ENCODE measurements at regions not wholly inside any gene's neighbourhood (a gene's known extent, or its start where the extent isn't known, plus 50 kb on each side); places are given as distances from the start of the nearest gene placed in this dataset.

DNA sequence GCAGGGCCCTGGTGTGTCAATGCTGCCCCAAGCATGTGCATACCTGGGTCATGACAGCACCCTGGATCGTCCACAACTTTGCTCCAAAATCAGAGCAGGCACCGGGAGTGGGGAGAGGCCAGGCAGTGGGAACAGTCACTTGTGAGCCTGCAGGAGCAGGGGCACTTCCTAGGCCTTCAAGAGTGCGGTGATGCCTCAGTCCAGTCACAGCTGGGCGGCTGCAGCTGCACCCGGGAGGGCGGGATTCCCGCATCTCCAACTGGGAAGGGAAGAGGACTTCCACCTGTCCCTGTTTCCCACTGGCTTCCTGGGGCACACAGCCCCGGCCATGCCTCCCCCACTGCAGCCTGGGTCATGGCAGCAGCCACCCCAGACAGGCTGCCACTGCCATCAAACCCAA lies 191.3 kb upstream of the DEFB112 start:
- H3K4me1 Mint-ChIP-seq (ENCODE audit: unreplicated experiment) = no peaks in the 10 kb centered on the region
- H3K4me3 Mint-ChIP-seq (ENCODE audit: unreplicated experiment) = no peak overlapping the region
- H3K27ac Mint-ChIP-seq (ENCODE audit: unreplicated experiment) = no peak overlapping the region
- H3K27me3 Mint-ChIP-seq (ENCODE audit: unreplicated experiment) = peaks cover 4% of the 10 kb centered on the region
- TF ChIP-seq, protein P1, sequence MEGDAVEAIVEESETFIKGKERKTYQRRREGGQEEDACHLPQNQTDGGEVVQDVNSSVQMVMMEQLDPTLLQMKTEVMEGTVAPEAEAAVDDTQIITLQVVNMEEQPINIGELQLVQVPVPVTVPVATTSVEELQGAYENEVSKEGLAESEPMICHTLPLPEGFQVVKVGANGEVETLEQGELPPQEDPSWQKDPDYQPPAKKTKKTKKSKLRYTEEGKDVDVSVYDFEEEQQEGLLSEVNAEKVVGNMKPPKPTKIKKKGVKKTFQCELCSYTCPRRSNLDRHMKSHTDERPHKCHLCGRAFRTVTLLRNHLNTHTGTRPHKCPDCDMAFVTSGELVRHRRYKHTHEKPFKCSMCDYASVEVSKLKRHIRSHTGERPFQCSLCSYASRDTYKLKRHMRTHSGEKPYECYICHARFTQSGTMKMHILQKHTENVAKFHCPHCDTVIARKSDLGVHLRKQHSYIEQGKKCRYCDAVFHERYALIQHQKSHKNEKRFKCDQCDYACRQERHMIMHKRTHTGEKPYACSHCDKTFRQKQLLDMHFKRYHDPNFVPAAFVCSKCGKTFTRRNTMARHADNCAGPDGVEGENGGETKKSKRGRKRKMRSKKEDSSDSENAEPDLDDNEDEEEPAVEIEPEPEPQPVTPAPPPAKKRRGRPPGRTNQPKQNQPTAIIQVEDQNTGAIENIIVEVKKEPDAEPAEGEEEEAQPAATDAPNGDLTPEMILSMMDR (IDR thresholded peaks at IDR 0.05) = no peak
- no peak for DNase-seq (ENCODE audit: extremely low spot score, unreplicated experiment)
- peaks cover 5% of the 10 kb centered on the region for H3K9me3 Mint-ChIP-seq (ENCODE audit: unreplicated experiment)
- no peaks in the 10 kb centered on the region for H3K36me3 Mint-ChIP-seq (ENCODE audit: unreplicated experiment)

DNA sequence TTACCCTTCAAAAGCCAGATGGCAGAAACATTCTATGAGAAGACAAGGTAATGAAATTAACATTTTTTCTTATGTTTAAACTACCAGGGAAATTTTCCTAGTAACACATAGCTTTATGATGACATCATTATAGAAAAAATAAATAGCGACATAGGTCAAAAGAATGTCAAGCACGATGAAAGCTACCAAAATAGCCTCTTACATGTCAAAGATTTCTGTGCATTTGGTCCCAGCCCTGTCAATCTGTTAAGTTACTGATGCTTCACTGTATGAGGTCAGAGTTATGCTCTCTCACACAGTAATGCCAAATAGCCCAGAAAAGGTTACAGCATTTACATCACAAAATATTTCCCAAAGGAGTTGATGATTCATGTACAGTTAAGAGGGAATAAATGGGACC lies 199.8 kb upstream of the DEFB112 start:
- Mint-ChIP-seq H3K4me3 (ENCODE audit: unreplicated experiment) (no peak overlapping the region), H3K27me3 (ENCODE audit: unreplicated experiment) (no peaks in the 10 kb centered on the region), H3K36me3 (ENCODE audit: unreplicated experiment) (no peaks in the 10 kb centered on the region), H3K27ac (ENCODE audit: unreplicated experiment) (no peak overlapping the region), H3K4me1 (ENCODE audit: unreplicated experiment) (peaks cover 6% of the 10 kb centered on the region), H3K9me3 (ENCODE audit: unreplicated experiment) (peaks cover 3% of the 10 kb centered on the region)
- DNase-seq (ENCODE audit: extremely low spot score, unreplicated experiment) = no peak
- TF ChIP-seq, protein P1 (IDR thresholded peaks at IDR 0.05) = no peak

DNA sequence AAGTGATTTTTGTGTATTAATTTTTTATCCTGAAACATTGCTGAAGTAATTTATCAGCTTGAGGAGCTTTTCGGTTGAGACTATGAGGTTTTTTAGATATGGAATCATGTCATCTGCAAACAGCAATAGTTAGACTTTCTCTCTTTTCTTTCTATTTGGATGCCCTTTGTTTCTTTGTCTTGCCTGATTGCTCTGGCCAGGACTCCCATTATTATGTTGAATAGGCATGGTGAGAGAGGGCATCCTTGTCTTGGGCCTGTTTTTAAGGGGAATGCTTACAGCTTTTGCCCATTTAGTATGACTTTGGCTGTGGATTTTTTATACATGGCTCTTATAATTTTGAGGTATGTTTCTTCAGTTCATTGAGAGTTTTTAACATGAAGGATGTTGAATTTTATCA lies 207.6 kb upstream of the DEFB112 start:
- no peak for DNase-seq (ENCODE audit: extremely low spot score, unreplicated experiment)
- TF ChIP-seq, protein P1 (IDR thresholded peaks at IDR 0.05) = no peak
- H3K9me3 Mint-ChIP-seq (ENCODE audit: unreplicated experiment) = no peaks in the 10 kb centered on the region
- H3K4me1 Mint-ChIP-seq (ENCODE audit: unreplicated experiment) = no peaks in the 10 kb centered on the region
- H3K4me3 Mint-ChIP-seq (ENCODE audit: unreplicated experiment) = no peak overlapping the region
- no peak overlapping the region for H3K27ac Mint-ChIP-seq (ENCODE audit: unreplicated experiment)
- peaks cover 16% of the 10 kb centered on the region for H3K27me3 Mint-ChIP-seq (ENCODE audit: unreplicated experiment)
- H3K36me3 Mint-ChIP-seq (ENCODE audit: unreplicated experiment) = no peaks in the 10 kb centered on the region

DNA sequence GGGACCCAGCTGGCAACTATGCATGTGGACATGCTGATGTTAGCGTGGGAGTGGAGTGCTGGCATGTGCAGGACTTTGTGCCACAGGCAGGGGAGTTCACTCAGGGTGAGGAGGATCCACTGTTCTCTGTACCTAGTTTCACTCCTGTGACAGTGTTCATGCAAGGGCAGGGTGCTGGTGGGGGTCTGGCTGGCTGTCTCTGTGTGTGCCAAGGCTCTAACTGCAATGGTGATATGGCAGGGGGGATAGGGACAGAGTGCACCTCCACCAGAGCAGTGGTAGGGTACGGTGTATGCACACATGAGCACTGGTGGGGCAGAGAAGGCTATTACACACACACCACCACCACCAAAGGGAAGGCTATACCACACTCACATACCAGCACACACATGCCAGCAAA lies 210.2 kb upstream of the DEFB112 start:
- H3K9me3 Mint-ChIP-seq (ENCODE audit: unreplicated experiment) = no peaks in the 10 kb centered on the region
- H3K27me3 Mint-ChIP-seq (ENCODE audit: unreplicated experiment) = peaks cover 20% of the 10 kb centered on the region
- H3K4me3 Mint-ChIP-seq (ENCODE audit: unreplicated experiment) = no peak overlapping the region
- H3K4me1 Mint-ChIP-seq (ENCODE audit: unreplicated experiment) = no peaks in the 10 kb centered on the region
- no peaks in the 10 kb centered on the region for H3K36me3 Mint-ChIP-seq (ENCODE audit: unreplicated experiment)
- no peak overlapping the region for H3K27ac Mint-ChIP-seq (ENCODE audit: unreplicated experiment)
- TF ChIP-seq, protein P1 (IDR thresholded peaks at IDR 0.05) = no peak
- no peak for DNase-seq (ENCODE audit: extremely low spot score, unreplicated experiment)

DNA sequence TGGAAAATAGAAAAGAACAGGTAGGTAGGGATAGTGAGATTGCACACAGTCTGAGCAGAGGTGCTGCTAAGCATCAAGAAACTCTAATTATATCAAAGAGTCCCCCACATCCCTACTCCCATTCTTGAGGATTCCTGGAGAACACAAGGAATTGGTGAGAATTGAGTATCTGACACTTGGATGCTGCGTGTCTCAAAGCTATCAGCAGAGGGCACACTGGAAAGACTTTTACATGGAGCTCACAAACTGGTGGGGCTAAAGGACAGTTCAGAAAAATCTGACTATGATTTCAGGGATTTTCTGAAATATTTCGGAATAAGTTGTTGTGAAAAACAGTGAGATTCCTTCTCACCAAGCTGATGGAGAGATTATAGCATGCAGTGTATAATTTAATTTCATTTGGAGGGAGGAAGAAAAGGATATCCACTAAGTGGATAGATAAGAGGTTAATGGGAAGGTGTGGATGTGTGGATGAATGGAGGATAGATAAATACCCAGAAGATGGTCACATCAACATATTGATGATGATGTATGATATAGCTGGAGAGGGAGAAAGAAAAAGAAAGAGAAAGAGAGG lies 215.4 kb upstream of the DEFB112 start:
- Mint-ChIP-seq H3K27me3 (ENCODE audit: unreplicated experiment) (peaks cover 4% of the 10 kb centered on the region), H3K4me3 (ENCODE audit: unreplicated experiment) (no peak overlapping the region), H3K36me3 (ENCODE audit: unreplicated experiment) (no peaks in the 10 kb centered on the region), H3K27ac (ENCODE audit: unreplicated experiment) (no peak overlapping the region), H3K9me3 (ENCODE audit: unreplicated experiment) (no peaks in the 10 kb centered on the region), H3K4me1 (ENCODE audit: unreplicated experiment) (peaks cover 5% of the 10 kb centered on the region)
- TF ChIP-seq, protein P1 (IDR thresholded peaks at IDR 0.05) = peak; percentile 83
- DNase-seq (ENCODE audit: extremely low spot score, unreplicated experiment) = no peak
